ENCODE measurements at regions not wholly inside any gene's neighbourhood (a gene's known extent, or its start where the extent isn't known, plus 50 kb on each side); places are given as distances from the start of the nearest gene placed in this dataset.

- Mint-ChIP-seq H3K36me3 (no peaks in the 10 kb centered on the region), H3K9me3 (no peaks in the 10 kb centered on the region), H3K27ac (no peak overlapping the region)
- no peak for DNase-seq (ENCODE audit: low spot score in 2 of 2)
- no peak for ATAC-seq
Measured at GRCh38 chrX:10070714-10071436, 85.9 kb upstream of the CLCN4 start.

- ATAC-seq (no peak), DNase-seq (ENCODE audit: low spot score in 2 of 2) (no peak)
- H3K36me3 Mint-ChIP-seq = no peaks in the 10 kb centered on the region
- H3K27ac Mint-ChIP-seq = no peak overlapping the region
- H3K9me3 Mint-ChIP-seq = no peaks in the 10 kb centered on the region
Measured at GRCh38 chrX:10071451-10072144, 85.2 kb upstream of the CLCN4 start.

- Mint-ChIP-seq H3K27ac (no peak overlapping the region), H3K9me3 (no peaks in the 10 kb centered on the region), H3K36me3 (no peaks in the 10 kb centered on the region)
- ATAC-seq (no peak), DNase-seq (ENCODE audit: low spot score in 2 of 2) (no peak)
Measured at GRCh38 chrX:10072786-10073568, 83.8 kb upstream of the CLCN4 start.

GRCh38 chrX:10073671-10074070 is 83.1 kb upstream of the CLCN4 start:
- DNase-seq (ENCODE audit: low spot score in 2 of 2) (no peak), ATAC-seq (no peak)
- H3K27ac Mint-ChIP-seq = no peak overlapping the region
- H3K36me3 Mint-ChIP-seq = no peaks in the 10 kb centered on the region
- no peaks in the 10 kb centered on the region for H3K9me3 Mint-ChIP-seq

GRCh38 chrX:10074241-10074941 is 82.4 kb upstream of the CLCN4 start:
- Mint-ChIP-seq H3K36me3 (no peaks in the 10 kb centered on the region), H3K9me3 (no peaks in the 10 kb centered on the region), H3K27ac (no peak overlapping the region)
- ATAC-seq = no peak
- DNase-seq (ENCODE audit: low spot score in 2 of 2) = no peak

GRCh38 chrX:10076765-10077164 is 80.0 kb upstream of the CLCN4 start:
- no peaks in the 10 kb centered on the region for H3K9me3 Mint-ChIP-seq
- ATAC-seq (no peak), DNase-seq (ENCODE audit: low spot score in 2 of 2) (no peak)
- H3K27ac Mint-ChIP-seq = no peak overlapping the region
- no peaks in the 10 kb centered on the region for H3K36me3 Mint-ChIP-seq

GRCh38 chrX:10077425-10078188 is 79.2 kb upstream of the CLCN4 start:
- no peak overlapping the region for H3K27ac Mint-ChIP-seq
- DNase-seq (ENCODE audit: low spot score in 2 of 2) (no peak), ATAC-seq (peak in 1 of 2 donors; percentile 37)
- no peaks in the 10 kb centered on the region for H3K9me3 Mint-ChIP-seq
- H3K36me3 Mint-ChIP-seq = no peaks in the 10 kb centered on the region

GRCh38 chrX:10078266-10078665 is 78.5 kb upstream of the CLCN4 start:
- DNase-seq (ENCODE audit: low spot score in 2 of 2) = no peak
- ATAC-seq = no peak
- Mint-ChIP-seq H3K27ac (no peak overlapping the region), H3K36me3 (no peaks in the 10 kb centered on the region), H3K9me3 (no peaks in the 10 kb centered on the region)

- DNase-seq (ENCODE audit: low spot score in 2 of 2) (no peak), ATAC-seq (no peak)
- Mint-ChIP-seq H3K36me3 (no peaks in the 10 kb centered on the region), H3K27ac (no peak overlapping the region), H3K9me3 (no peaks in the 10 kb centered on the region)
Measured at GRCh38 chrX:10079231-10079630, 77.5 kb upstream of the CLCN4 start.

- H3K36me3 Mint-ChIP-seq = no peaks in the 10 kb centered on the region
- H3K9me3 Mint-ChIP-seq = no peaks in the 10 kb centered on the region
- no peak for DNase-seq (ENCODE audit: low spot score in 2 of 2)
- no peak for ATAC-seq
- H3K27ac Mint-ChIP-seq = no peak overlapping the region
Measured at GRCh38 chrX:10083809-10084208, 73.0 kb upstream of the CLCN4 start.

- Mint-ChIP-seq H3K36me3 (no peaks in the 10 kb centered on the region), H3K27ac (no peak overlapping the region), H3K9me3 (no peaks in the 10 kb centered on the region)
- ATAC-seq (peak; percentile 46 to 62), DNase-seq (ENCODE audit: low spot score in 2 of 2) (no peak)
Measured at GRCh38 chrX:10085223-10085622, 71.6 kb upstream of the CLCN4 start.

- no peak overlapping the region for H3K27ac Mint-ChIP-seq
- DNase-seq (ENCODE audit: low spot score in 2 of 2) = no peak
- ATAC-seq = no peak
- no peaks in the 10 kb centered on the region for H3K36me3 Mint-ChIP-seq
- H3K9me3 Mint-ChIP-seq = no peaks in the 10 kb centered on the region
Measured at GRCh38 chrX:10086676-10087075, 70.1 kb upstream of the CLCN4 start.

- no peak for DNase-seq (ENCODE audit: low spot score in 2 of 2)
- Mint-ChIP-seq H3K27ac (no peak overlapping the region), H3K9me3 (no peaks in the 10 kb centered on the region), H3K36me3 (peaks cover 0 to 4% of the 10 kb centered on the region in 2 donors)
- no peak for ATAC-seq
Measured at GRCh38 chrX:10087391-10087790, 69.4 kb upstream of the CLCN4 start.

- ATAC-seq = no peak
- H3K27ac Mint-ChIP-seq = no peak overlapping the region
- H3K9me3 Mint-ChIP-seq = no peaks in the 10 kb centered on the region
- no peak for DNase-seq (ENCODE audit: low spot score in 2 of 2)
- H3K36me3 Mint-ChIP-seq = peaks cover 0 to 4% of the 10 kb centered on the region in 2 donors
Measured at GRCh38 chrX:10089378-10089795, 67.4 kb upstream of the CLCN4 start.

- ATAC-seq (no peak), DNase-seq (ENCODE audit: low spot score in 2 of 2) (no peak)
- Mint-ChIP-seq H3K9me3 (no peaks in the 10 kb centered on the region), H3K36me3 (peaks cover 0 to 4% of the 10 kb centered on the region in 2 donors), H3K27ac (no peak overlapping the region)
Measured at GRCh38 chrX:10090319-10090718, 66.5 kb upstream of the CLCN4 start.

- ATAC-seq (no peak), DNase-seq (ENCODE audit: low spot score in 2 of 2) (no peak)
- Mint-ChIP-seq H3K27ac (peak overlapping the region in 1 of 2 donors; percentile 86), H3K36me3 (peaks cover 4 to 13% of the 10 kb centered on the region in 2 donors), H3K9me3 (no peaks in the 10 kb centered on the region)
Measured at GRCh38 chrX:10095246-10095645, 61.5 kb upstream of the CLCN4 start.

Measured in activated naive CD4-positive, alpha-beta T cell treated with anti-CD3 and anti-CD28 coated beads, Interleukin-2, amount 50 U/mL, for 72 hours (primary cell).